Activated T-cell treated with anti-CD3 and anti-CD28 coated beads, Interleukin-2, amount 50 U/mL, for 24 hours (primary cell): ENCODE measurements at regions not wholly inside any gene's neighbourhood (a gene's known extent, or its start where the extent isn't known, plus 50 kb on each side); places are given as distances from the start of the nearest gene placed in this dataset.

Source experiments
- DNase-seq: peaks from one replicate; pipeline ENCODE4 v3.0.0-alpha.2; 2020
- H3K27ac Mint-ChIP-seq: 2 replicates; pipeline ENCODE4 v1.8.0; 2020; ENCODE audit warnings: mild to moderate bottlenecking, mixed read lengths
- H3K27me3 Mint-ChIP-seq: 2 replicates; pipeline ENCODE4 v1.8.0; 2020; ENCODE audit warnings: mixed read lengths
- H3K36me3 Mint-ChIP-seq: 2 replicates; pipeline ENCODE4 v1.8.0; 2020; ENCODE audit warnings: low read depth, mixed read lengths
- H3K4me1 Mint-ChIP-seq: 2 replicates; pipeline ENCODE4 v1.8.0; 2020; ENCODE audit warnings: low read depth, mixed read lengths
- H3K4me3 Mint-ChIP-seq: 2 replicates; pipeline ENCODE4 v1.8.0; 2020; ENCODE audit warnings: mild to moderate bottlenecking, moderate library complexity, mixed read lengths
- H3K9me3 Mint-ChIP-seq: 2 replicates; pipeline ENCODE4 v1.8.0; 2020; ENCODE audit warnings: mixed read lengths

DNA sequence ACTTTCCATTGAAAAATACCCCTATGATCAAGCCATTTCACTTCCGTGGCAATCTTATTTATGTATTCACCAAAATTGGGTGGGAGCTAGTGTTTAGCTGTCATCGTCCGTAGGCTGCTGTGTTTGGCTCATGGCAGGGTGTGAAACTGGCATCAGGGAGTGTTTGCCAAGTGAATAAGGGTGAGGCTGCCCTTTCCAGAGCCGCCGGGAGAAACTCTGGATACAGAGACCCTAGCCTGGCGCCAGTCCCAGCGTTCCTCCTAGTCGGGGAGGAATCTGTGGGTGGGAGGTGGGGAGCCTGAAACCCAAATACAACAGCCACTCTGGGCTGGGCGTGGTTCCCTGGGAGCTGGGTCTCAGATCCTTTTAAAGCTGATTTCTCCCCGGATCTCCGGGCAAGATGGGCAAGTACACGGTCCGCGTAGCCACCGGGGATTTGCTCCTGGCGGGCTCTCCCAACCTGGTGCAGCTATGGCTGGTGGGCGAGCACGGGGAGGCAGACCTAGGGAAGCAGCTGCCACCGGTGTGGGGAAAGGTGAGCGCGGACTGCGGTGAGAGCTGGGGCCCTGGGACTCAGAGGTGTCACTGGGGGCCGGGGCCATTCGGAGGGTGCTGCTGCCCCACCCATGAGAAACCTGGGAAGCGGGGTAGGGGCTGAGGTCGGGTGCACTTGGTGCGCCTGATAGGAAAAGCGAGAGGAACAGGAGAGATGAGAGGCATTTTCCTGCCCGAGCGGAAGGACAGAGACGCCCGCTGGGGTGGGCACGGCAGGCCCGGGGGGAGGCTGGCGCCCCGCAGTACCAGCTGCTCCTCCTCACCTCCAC, 62.1 kb upstream of the TEKT1 start:
- Mint-ChIP-seq H3K27me3 (peaks cover 48% of the 10 kb centered on the region), H3K36me3 (no peaks in the 10 kb centered on the region), H3K9me3 (peaks cover 6% of the 10 kb centered on the region)

DNA sequence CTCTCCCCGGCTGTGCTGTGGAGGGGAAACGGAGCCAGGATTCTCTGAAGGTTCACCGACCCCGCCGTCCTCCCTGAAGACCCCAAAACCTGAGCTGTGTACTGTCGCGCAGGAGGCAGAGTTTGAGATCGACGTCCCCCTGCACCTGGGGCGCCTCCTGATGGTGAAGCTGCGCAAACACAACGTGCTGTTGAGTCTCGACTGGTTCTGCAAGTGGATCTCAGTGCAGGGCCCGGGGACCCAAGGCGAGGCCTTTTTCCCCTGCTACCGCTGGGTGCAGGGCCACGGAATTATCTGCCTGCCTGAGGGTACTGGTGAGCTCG, 62.6 kb upstream of the TEKT1 start:
- H3K27me3 Mint-ChIP-seq: peaks cover 46% of the 10 kb centered on the region

More for the DNA sequence above, 62.1 kb upstream of the TEKT1 start:
- DNase-seq: no peak
- H3K4me1 Mint-ChIP-seq: no peaks in the 10 kb centered on the region
- no peak overlapping the region for H3K4me3 Mint-ChIP-seq
- H3K27ac Mint-ChIP-seq: no peak overlapping the region

DNA sequence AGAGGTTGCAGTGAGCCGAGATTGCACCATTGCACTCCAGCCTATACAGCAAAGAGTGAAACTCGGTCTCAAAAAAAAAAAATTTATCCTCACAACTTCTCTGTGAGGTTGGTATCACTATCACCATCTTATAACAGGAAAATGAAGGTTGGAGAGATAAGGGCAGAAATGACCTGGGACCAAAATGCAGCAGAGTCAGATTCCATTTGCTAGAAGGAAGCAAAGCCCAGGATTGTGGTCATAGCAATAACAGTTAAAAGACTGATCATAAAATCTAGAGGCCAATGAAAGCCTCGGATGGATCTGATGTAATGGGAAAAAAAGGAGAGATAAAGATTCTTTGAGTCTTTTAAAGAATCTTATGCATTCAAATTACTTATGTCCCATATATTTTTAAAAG, 69.6 kb upstream of the TEKT1 start:
- Mint-ChIP-seq H3K27me3 (no peaks in the 10 kb centered on the region), H3K9me3 (no peaks in the 10 kb centered on the region), H3K36me3 (no peaks in the 10 kb centered on the region), H3K4me3 (no peak overlapping the region), H3K4me1 (no peaks in the 10 kb centered on the region), H3K27ac (no peak overlapping the region)
- no peak for DNase-seq

More for the DNA sequence above, 62.6 kb upstream of the TEKT1 start:
- H3K27ac Mint-ChIP-seq: no peak overlapping the region
- no peaks in the 10 kb centered on the region for H3K36me3 Mint-ChIP-seq
- H3K4me3 Mint-ChIP-seq: no peak overlapping the region
- no peaks in the 10 kb centered on the region for H3K4me1 Mint-ChIP-seq
- DNase-seq: peak; percentile 37
- H3K9me3 Mint-ChIP-seq: peaks cover 6% of the 10 kb centered on the region

DNA sequence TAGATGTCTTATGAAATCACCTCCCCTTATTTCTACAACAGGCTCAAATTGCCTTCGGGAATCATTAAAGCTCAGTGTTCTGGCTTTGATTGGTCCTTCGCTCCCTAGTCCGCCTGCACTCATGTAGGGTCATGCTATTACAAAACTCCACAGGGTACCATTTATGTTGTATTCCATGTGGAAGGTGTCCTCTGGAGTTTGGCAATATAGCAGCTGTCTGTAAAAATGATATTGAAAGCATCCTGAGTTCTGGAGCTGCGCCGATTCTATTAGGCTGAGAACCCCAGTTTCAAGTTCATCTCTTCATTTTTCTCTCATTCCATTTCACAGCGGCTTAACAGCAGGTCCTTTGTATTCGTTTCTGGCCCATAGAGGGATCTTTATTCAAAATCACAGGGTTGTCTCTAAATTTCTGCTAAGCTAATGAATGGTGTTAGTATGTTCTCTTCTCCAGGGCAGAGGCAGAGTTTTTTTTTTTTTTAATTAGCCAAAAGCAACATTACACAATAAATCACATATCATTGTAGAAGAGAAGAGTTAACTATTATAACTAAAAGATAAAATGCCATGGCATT, 71.9 kb upstream of the TEKT1 start:
- no peaks in the 10 kb centered on the region for H3K27me3 Mint-ChIP-seq
- H3K4me1 Mint-ChIP-seq: no peaks in the 10 kb centered on the region
- no peak overlapping the region for H3K27ac Mint-ChIP-seq
- no peaks in the 10 kb centered on the region for H3K36me3 Mint-ChIP-seq
- DNase-seq: no peak
- H3K4me3 Mint-ChIP-seq: no peak overlapping the region
- no peaks in the 10 kb centered on the region for H3K9me3 Mint-ChIP-seq

DNA sequence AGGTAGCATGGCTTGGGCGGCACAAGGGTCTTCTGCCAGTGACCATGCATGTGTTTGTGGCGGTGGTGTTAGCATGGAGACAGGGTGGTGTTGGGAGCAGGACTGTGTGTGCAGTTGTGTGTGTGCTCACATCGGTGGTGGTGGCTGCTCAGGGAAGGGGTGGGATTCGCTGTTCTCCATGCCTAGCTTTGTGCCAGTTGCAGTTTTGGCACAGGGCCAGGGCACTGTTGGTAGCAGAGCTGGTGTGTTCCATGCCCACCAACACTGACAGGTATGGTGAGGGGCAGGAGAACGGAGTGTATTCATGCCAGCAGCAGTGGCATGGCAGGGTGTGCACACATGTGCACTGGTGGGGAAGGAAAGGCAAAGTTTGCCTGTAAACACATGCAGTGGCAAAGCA, 77.3 kb upstream of the TEKT1 start:
- H3K4me3 Mint-ChIP-seq: no peak overlapping the region
- peaks cover 7% of the 10 kb centered on the region for H3K4me1 Mint-ChIP-seq
- H3K27ac Mint-ChIP-seq: no peak overlapping the region
- no peak for DNase-seq
- no peaks in the 10 kb centered on the region for H3K9me3 Mint-ChIP-seq
- H3K36me3 Mint-ChIP-seq: no peaks in the 10 kb centered on the region
- peaks cover under 1% of the 10 kb centered on the region for H3K27me3 Mint-ChIP-seq

DNA sequence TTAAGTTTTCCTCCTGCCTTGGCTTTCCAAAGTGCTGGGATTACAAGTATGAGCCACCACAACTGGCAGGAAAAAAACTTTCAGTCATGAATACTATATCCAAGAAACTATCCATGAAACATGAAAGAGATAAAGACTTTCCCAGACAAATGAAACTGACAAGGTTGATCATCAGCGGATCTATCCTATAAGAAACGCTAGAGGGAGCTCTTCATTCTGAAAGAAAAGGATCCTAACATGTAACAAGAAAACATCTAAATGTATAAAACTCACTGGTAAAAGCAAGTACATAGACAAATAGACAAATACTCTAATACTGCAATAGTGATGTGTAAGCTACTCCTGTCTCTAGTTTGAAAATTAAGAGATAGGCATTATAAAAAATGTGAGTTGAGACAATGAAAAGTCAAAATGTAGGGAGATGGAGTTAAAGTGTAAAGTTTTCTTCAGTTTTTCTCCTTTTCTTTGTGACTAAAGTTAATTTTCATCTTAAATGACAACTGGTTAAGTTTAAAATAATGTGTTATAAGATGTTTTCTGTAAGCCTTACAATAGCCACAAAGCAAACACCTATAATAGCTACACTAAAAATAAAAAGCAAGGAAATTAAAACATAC, 79.6 kb upstream of the TEKT1 start:
- Mint-ChIP-seq H3K27me3 (peaks cover 5% of the 10 kb centered on the region), H3K9me3 (no peaks in the 10 kb centered on the region), H3K36me3 (no peaks in the 10 kb centered on the region), H3K27ac (no peak overlapping the region), H3K4me3 (no peak overlapping the region), H3K4me1 (peaks cover 16% of the 10 kb centered on the region)
- no peak for DNase-seq

DNA sequence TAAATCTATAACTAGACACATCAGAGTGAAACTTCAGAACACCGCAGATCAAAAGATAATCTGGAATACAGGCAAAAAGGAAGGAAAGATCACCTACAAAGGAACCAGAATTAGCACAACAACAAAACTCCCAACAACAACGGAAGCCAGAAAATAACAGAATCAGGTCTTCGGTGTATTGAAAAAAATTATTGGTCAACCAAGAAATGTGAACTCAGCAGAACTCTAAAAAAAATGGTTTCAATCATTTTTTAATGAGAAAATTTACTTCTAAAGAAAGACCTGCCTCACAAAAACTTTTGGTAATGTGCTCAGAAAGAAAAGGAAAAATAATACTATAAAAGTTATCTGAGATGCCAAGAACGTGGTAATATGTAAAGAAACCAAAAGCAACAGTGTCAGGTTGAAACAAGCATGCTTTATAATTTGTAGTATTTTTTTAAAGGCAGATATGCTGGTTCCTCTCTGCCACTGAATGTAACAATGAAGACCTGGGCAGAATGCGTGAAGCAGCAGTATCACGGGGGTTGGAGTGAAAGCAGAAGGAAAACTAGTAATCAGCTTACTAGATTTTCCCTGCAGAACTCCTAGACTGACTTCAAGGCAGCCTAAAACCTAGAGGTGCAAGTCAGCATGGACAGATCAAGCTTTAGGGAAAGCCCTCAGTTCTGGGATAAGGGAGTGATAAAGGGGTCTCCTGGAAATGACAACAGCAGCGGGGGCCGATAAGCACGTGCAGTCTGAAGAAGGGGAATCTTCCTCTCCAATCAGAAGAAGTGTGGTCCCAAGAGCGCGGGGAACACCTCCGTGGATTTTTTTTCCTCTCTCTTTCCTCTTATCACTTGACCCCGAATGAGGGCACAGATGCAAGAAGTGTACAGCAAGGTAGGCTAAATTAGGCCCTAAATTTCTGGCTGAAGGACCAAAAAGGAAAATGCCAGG, 80.9 kb upstream of the TEKT1 start:
- peaks cover 5% of the 10 kb centered on the region for H3K27me3 Mint-ChIP-seq
- H3K4me3 Mint-ChIP-seq: no peak overlapping the region

DNA sequence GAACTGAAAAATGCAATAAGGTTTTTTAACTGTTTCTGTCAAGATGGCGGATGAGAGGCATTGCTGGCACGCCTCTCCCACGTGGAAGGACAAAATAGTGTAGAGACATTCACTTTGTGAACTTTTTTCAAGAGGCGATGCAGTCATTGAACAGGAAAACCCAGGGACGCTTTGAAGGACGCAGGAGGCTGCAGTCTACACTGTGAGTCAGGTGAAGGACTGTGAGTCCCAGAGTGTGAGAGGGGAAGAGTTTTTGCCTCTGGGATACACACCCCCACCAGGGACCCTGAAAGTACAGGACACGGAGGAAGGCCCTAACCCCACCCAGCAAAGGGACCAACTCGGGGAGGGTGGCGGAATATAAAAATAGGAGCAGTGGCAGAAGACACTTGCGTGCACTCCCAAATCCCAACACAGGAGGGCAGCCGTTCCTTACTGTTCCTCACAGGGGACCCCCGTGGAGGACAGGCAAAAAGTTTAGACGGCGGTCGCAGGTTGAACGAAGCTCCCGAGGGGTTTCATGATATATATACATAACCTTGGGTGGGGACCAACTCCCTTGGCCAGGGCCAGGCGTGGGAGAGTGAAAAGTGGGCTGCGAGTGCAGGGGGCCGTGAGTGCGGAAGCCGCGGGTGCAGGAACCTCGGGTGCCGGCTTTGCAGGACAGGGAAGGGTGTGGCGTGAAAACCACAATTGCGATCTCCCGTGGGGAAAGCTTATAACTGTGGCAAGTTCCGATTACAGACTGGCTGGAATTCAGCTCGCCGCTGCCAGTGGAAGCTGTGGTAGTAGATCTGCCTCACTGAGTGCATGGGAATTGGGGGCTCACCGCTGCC, 82.0 kb upstream of the ALOX12 start:
- H3K4me1 Mint-ChIP-seq: peaks cover 16% of the 10 kb centered on the region
- peak; percentile 84 for DNase-seq
- H3K27ac Mint-ChIP-seq: peak overlapping the region; percentile 51
- no peaks in the 10 kb centered on the region for H3K36me3 Mint-ChIP-seq
- H3K4me3 Mint-ChIP-seq: peak overlapping the region; percentile 78
- H3K9me3 Mint-ChIP-seq: no peaks in the 10 kb centered on the region
- H3K27me3 Mint-ChIP-seq: peaks cover 5% of the 10 kb centered on the region

More for the DNA sequence above, 80.9 kb upstream of the TEKT1 start:
- Mint-ChIP-seq H3K36me3 (no peaks in the 10 kb centered on the region), H3K9me3 (no peaks in the 10 kb centered on the region), H3K4me1 (peaks cover 16% of the 10 kb centered on the region), H3K27ac (no peak overlapping the region)
- no peak for DNase-seq

DNA sequence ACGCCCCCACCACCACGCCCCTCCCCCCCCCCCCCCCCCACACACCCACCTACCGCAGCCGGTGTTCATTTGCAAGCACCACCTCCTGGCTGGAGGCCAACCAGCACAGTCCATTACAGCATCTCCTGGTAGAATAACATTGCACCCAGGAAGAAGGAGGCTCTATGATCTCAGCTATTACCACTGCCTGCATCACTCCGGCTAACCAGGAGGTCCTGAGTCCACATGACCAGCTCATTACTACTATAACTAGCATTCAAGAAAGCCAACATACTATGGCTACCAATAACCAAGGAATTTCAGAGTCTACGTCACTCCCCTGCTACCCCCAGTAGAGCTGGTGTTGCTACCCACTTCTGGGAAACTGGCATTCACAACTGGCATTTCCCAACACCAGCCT, 81.1 kb upstream of the ALOX12 start:
- no peak overlapping the region for H3K4me3 Mint-ChIP-seq
- no peak for DNase-seq

DNA sequence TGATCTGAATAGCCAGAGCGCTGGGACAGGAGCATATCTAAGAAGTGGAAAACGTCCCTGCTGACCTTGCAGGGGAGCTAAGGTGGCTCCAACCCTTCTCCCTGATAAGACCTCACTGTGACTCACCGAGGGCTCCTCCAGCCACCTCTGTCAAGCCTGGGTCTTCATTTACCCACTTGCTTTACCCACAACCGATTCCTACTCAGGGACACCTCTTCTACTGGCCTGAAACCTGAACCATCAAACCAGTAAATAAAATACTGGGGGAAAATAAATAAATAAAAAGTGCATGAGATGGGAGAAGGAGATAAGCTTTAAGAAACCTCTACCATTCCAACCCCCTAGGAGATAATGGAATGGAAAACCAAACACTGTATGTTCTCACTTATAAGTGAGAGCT, 80.2 kb upstream of the ALOX12 start:
- no peak for DNase-seq
- H3K27ac Mint-ChIP-seq: no peak overlapping the region
- H3K9me3 Mint-ChIP-seq: no peaks in the 10 kb centered on the region
- H3K27me3 Mint-ChIP-seq: peaks cover 5% of the 10 kb centered on the region
- no peak overlapping the region for H3K4me3 Mint-ChIP-seq
- no peaks in the 10 kb centered on the region for H3K36me3 Mint-ChIP-seq
- peaks cover 16% of the 10 kb centered on the region for H3K4me1 Mint-ChIP-seq

More for the DNA sequence above, 81.1 kb upstream of the ALOX12 start:
- Mint-ChIP-seq H3K27ac (no peak overlapping the region), H3K36me3 (no peaks in the 10 kb centered on the region), H3K27me3 (peaks cover 5% of the 10 kb centered on the region), H3K4me1 (peaks cover 16% of the 10 kb centered on the region), H3K9me3 (no peaks in the 10 kb centered on the region)

DNA sequence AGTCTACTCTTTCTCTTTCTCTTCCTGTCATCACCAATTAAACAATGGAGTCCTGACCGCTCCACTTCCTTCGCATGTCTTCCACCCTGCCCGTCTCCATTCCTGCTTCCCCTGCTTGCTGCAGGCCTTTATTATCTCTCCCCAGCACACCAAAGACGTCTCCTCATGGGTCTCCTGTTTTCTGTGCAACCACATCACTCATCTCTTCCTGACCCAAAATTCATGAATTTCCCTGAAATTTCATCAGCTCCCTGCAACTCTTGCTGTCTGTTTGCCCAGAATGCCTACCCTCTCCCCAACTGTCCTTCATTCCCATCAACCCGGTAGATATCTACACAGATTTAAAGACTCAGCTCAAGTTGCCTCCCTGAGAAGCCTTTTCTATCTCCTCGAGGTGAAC, 76.7 kb upstream of the ALOX12 start:
- H3K27me3 Mint-ChIP-seq: peaks cover 2% of the 10 kb centered on the region
- no peaks in the 10 kb centered on the region for H3K9me3 Mint-ChIP-seq
- no peak for DNase-seq
- H3K27ac Mint-ChIP-seq: no peak overlapping the region
- peaks cover 13% of the 10 kb centered on the region for H3K4me1 Mint-ChIP-seq
- no peaks in the 10 kb centered on the region for H3K36me3 Mint-ChIP-seq
- H3K4me3 Mint-ChIP-seq: no peak overlapping the region

DNA sequence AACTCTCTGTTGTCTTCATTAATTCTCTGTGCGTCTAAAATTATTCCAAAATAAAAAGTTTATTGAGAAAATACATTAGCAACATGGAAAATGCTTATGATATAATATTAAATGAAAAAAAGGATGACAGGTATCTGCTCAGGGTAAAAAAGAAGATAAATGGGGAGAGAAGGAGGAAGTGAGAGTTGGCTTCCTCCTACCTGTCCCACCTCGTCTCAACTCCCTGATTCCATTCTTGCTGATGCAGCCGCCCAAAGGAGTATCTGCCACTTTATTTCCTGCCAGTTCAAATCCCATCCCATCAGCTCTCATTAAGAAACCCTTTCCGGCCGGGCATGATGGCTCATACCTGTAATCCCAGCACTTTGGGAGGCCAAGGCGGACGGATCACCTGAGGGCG, 72.5 kb upstream of the ALOX12 start:
- DNase-seq: no peak
- no peak overlapping the region for H3K27ac Mint-ChIP-seq
- H3K4me3 Mint-ChIP-seq: no peak overlapping the region
- H3K27me3 Mint-ChIP-seq: no peaks in the 10 kb centered on the region
- H3K9me3 Mint-ChIP-seq: no peaks in the 10 kb centered on the region
- peaks cover 25% of the 10 kb centered on the region for H3K4me1 Mint-ChIP-seq
- peaks cover 4% of the 10 kb centered on the region for H3K36me3 Mint-ChIP-seq

DNA sequence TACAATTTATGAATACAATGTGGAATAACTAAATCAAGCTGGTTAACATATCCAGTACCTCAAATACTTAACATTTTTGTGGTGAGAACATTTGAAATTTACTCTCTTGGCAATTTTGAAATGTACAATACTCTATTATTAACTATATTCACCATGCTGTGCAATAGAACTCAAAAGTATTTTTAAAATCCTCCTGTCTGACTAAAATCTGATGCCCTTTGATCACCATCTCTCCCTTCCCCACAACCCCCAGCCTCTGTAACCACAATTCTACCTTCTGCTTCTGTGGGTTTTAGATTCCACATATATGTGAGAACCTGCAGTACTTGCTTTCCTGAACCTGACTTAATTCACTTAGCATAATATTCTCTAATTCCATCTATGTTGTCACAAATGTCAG, 71.6 kb upstream of the ALOX12 start:
- no peak overlapping the region for H3K27ac Mint-ChIP-seq
- peaks cover 25% of the 10 kb centered on the region for H3K4me1 Mint-ChIP-seq
- no peaks in the 10 kb centered on the region for H3K9me3 Mint-ChIP-seq
- no peaks in the 10 kb centered on the region for H3K27me3 Mint-ChIP-seq
- DNase-seq: no peak
- H3K4me3 Mint-ChIP-seq: no peak overlapping the region
- peaks cover 4% of the 10 kb centered on the region for H3K36me3 Mint-ChIP-seq

DNA sequence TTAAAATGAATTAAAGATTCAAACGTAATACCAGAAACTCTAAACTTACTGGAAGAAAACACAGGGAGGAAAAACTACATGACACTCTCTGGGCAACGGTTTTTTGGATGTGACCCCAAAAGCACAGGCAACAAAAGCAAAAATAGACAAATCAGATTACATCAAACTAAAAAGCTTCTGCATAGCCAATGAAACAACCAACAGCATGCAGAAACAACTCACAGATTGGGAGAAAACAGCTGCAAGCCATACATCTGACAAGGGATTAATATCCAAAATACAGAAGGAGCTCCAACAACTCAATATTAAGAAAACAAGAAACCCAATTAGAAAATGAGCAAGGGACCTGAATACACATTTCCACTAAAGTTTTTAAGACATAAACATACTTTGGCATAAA, 69.2 kb upstream of the ALOX12 start:
- Mint-ChIP-seq H3K4me1 (peaks cover 25% of the 10 kb centered on the region), H3K4me3 (no peak overlapping the region), H3K9me3 (no peaks in the 10 kb centered on the region), H3K36me3 (peaks cover 4% of the 10 kb centered on the region), H3K27ac (no peak overlapping the region), H3K27me3 (no peaks in the 10 kb centered on the region)
- no peak for DNase-seq
